HEK293 (cell line): ENCODE measurements at regions not wholly inside any gene's neighbourhood (a gene's known extent, or its start where the extent isn't known, plus 50 kb on each side); places are given as distances from the start of the nearest gene placed in this dataset.

ENCODE experiments used
- CTCF ChIA-PET: fragments of 350-600 bp; formaldehyde crosslinking; extraction: SDS; loops from one replicate; lab custom pipeline; 2021; ENCODE audit warnings: antibody characterized with exemption; lab: Yijun Ruan, JAX
- POLR2A ChIA-PET: fragments of 300-600 bp; formaldehyde crosslinking; extraction: SDS; loops from one replicate; lab custom pipeline; 2020; ENCODE audit warnings: antibody characterized with exemption, inconsistent platforms; lab: Yijun Ruan, JAX
- H3K27ac ChIP-seq: fragments of 200-500 bp; sonication (Bioruptor generic); 2 replicates; pipeline ENCODE4 v1.5.1; 2014; ENCODE audit warnings: low read depth, low read length, control low read depth, inconsistent platforms; ENCODE audit errors: extremely low read depth
- H3K36me3 ChIP-seq, 2 experiments: fragments of 200-500 bp in 1 of 2; sonication (Bioruptor generic) in 1 of 2; 1 replicate in 1 of 2; 2 replicates in 1 of 2; pipeline ENCODE4 v1.5.1; 2014 to 2017; ENCODE audit warnings: inconsistent platforms in 2 of 2, low read length in 2 of 2; ENCODE audit not compliant: control insufficient read depth in 2 of 2, insufficient read depth in 1 of 2
- H3K4me1 ChIP-seq: fragments of 200-500 bp; sonication (Bioruptor generic); 2 replicates; pipeline ENCODE4 v1.5.1; 2014; ENCODE audit warnings: mild to moderate bottlenecking, low read length, inconsistent platforms; ENCODE audit not compliant: control insufficient read depth, insufficient read depth
- H3K4me3 ChIP-seq: 2 replicates; pipeline ENCODE4 v1.5.1; 2011; ENCODE audit warnings: low read depth, mild to moderate bottlenecking, control low read depth, low read length, moderate library complexity
- H3K9me3 ChIP-seq: fragments of 200-500 bp; sonication (Bioruptor generic); 2 replicates; pipeline ENCODE4 v1.5.1; 2014; ENCODE audit warnings: low read depth, low read length, inconsistent platforms; ENCODE audit not compliant: control insufficient read depth, insufficient read depth
- FEZF1 ChIP-seq: fragments of 450-650 bp; formaldehyde crosslinking; IDR thresholded peaks from 2 replicates; pipeline ENCODE4 v1.5.1; 2016; ENCODE audit warnings: missing biosample characterization, missing genetic modification characterization
- KLF9 ChIP-seq: fragments of 450-650 bp; formaldehyde crosslinking; IDR thresholded peaks from 2 replicates; pipeline ENCODE4 v1.5.1; 2016; ENCODE audit warnings: missing biosample characterization, missing genetic modification characterization, low read depth
- PRDM4 ChIP-seq: fragments of 450-650 bp; formaldehyde crosslinking; IDR thresholded peaks from 2 replicates; pipeline ENCODE4 v1.5.1; 2017; ENCODE audit warnings: missing biosample characterization, missing genetic modification characterization
- ZBTB7A ChIP-seq: fragments of 450-650 bp; formaldehyde crosslinking; IDR thresholded peaks from 2 replicates; pipeline ENCODE4 v1.5.1; 2016; ENCODE audit warnings: low read depth, missing biosample characterization, missing genetic modification characterization
- ZBTB8A ChIP-seq: fragments of 450-650 bp; formaldehyde crosslinking; IDR thresholded peaks from 2 replicates; pipeline ENCODE4 v1.5.1; 2016; ENCODE audit warnings: missing biosample characterization, missing genetic modification characterization
- ZNF112 ChIP-seq: fragments of 450-650 bp; formaldehyde crosslinking; IDR thresholded peaks from 2 replicates; pipeline ENCODE4 v1.5.0; 2017; ENCODE audit warnings: missing biosample characterization, missing genetic modification characterization
- ZNF146 ChIP-seq: fragments of 450-650 bp; formaldehyde crosslinking; IDR thresholded peaks from 2 replicates; pipeline ENCODE4 v1.5.1; 2016; ENCODE audit warnings: missing biosample characterization, missing genetic modification characterization
- ZNF18 ChIP-seq: fragments of 450-650 bp; formaldehyde crosslinking; IDR thresholded peaks from 2 replicates; pipeline ENCODE4 v1.5.1; 2016; ENCODE audit warnings: missing biosample characterization, missing genetic modification characterization
- ZNF184 ChIP-seq: fragments of 450-650 bp; IDR thresholded peaks from 2 replicates; pipeline ENCODE4 v1.5.1; 2018; ENCODE audit warnings: missing biosample characterization, mild to moderate bottlenecking, missing genetic modification characterization
- ZNF239 ChIP-seq: fragments of 450-650 bp; formaldehyde crosslinking; IDR thresholded peaks from 2 replicates; pipeline ENCODE4 v1.5.1; 2016; ENCODE audit warnings: missing biosample characterization, missing genetic modification characterization
- ZNF280D ChIP-seq: fragments of 450-650 bp; formaldehyde crosslinking; IDR thresholded peaks from 2 replicates; pipeline ENCODE4 v1.5.1; 2016; ENCODE audit warnings: missing biosample characterization, missing genetic modification characterization
- ZNF341 ChIP-seq: fragments of 450-650 bp; formaldehyde crosslinking; IDR thresholded peaks from 2 replicates; pipeline ENCODE4; 2016; ENCODE audit warnings: low read depth, missing biosample characterization, missing genetic modification characterization
- ZNF354C ChIP-seq: fragments of 450-650 bp; formaldehyde crosslinking; IDR thresholded peaks from 2 replicates; pipeline ENCODE4 v1.5.1; 2016; ENCODE audit warnings: missing biosample characterization, missing genetic modification characterization, low read depth, borderline replicate concordance
- ZNF404 ChIP-seq: fragments of 450-650 bp; formaldehyde crosslinking; IDR thresholded peaks from 2 replicates; pipeline ENCODE4 v1.5.1; 2017; ENCODE audit warnings: missing biosample characterization, missing genetic modification characterization
- ZNF529 ChIP-seq: fragments of 450-650 bp; formaldehyde crosslinking; IDR thresholded peaks from 2 replicates; pipeline ENCODE4 v1.5.1; 2017; ENCODE audit warnings: missing genetic modification characterization, missing biosample characterization; ENCODE audit not compliant: insufficient replicate concordance
- ZNF549 ChIP-seq: fragments of 450-650 bp; IDR thresholded peaks from 2 replicates; pipeline ENCODE4 v1.5.1; 2018; ENCODE audit warnings: missing biosample characterization, missing genetic modification characterization, mild to moderate bottlenecking, inconsistent platforms, moderate library complexity
- ZNF785 ChIP-seq: fragments of 450-650 bp; formaldehyde crosslinking; IDR thresholded peaks from 2 replicates; pipeline ENCODE4 v1.5.1; 2016; ENCODE audit warnings: missing biosample characterization, missing genetic modification characterization
- ZSCAN16 ChIP-seq: fragments of 450-650 bp; formaldehyde crosslinking; IDR thresholded peaks from 2 replicates; pipeline ENCODE4 v1.5.1; 2016; ENCODE audit warnings: missing biosample characterization, missing genetic modification characterization
- TF ChIP-seq, protein P1 (sequence below): fragments of 450-650 bp; formaldehyde crosslinking; IDR thresholded peaks from 2 replicates; pipeline ENCODE4 v1.5.1; 2017; ENCODE audit warnings: missing biosample characterization, missing genetic modification characterization
- TF ChIP-seq, protein P2 (sequence below): fragments of 450-650 bp; formaldehyde crosslinking; IDR thresholded peaks from 2 replicates; pipeline ENCODE4 v1.5.1; 2016; ENCODE audit warnings: missing biosample characterization, missing genetic modification characterization

DNA sequence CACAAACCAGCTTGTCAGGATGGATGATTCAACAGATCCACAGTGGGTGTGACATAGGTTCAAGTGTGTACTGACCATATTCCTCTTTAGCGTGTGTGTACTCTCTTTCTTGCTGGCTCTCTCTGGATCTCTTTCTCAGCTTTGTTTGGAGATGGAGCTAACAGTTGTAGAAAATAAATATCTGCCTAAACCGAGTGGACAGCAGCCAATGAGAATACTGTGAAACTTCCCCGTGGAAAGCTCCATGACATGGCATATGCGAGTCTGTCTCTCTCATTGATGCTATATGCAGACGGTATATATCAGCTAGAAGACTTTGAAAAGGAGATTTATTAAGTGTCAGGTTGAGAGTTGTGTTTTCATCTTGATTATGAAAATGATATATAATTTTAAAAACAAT is 406.5 kb upstream of the SUCLG2 start:
- CTCF ChIA-PET = no interaction called here
- H3K9me3 ChIP-seq = no peaks in the 10 kb centered on the region
- H3K4me3 ChIP-seq = no peak overlapping the region
- no peaks in the 10 kb centered on the region for H3K4me1 ChIP-seq
- POLR2A ChIA-PET = no interaction called here
- H3K36me3 ChIP-seq = no peaks in the 10 kb centered on the region
- H3K27ac ChIP-seq = no peak overlapping the region
- no peak for TF ChIP-seq ZNF146 (tag by site-specific recombination)
- TF ChIP-seq, protein P1, sequence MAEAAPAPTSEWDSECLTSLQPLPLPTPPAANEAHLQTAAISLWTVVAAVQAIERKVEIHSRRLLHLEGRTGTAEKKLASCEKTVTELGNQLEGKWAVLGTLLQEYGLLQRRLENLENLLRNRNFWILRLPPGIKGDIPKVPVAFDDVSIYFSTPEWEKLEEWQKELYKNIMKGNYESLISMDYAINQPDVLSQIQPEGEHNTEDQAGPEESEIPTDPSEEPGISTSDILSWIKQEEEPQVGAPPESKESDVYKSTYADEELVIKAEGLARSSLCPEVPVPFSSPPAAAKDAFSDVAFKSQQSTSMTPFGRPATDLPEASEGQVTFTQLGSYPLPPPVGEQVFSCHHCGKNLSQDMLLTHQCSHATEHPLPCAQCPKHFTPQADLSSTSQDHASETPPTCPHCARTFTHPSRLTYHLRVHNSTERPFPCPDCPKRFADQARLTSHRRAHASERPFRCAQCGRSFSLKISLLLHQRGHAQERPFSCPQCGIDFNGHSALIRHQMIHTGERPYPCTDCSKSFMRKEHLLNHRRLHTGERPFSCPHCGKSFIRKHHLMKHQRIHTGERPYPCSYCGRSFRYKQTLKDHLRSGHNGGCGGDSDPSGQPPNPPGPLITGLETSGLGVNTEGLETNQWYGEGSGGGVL (tag by site-specific recombination) = no peak
- no peak for TF ChIP-seq ZNF341
- TF ChIP-seq ZNF239 (tag by site-specific recombination) = no peak
- TF ChIP-seq ZNF18 (tag by site-specific recombination) = no peak
- TF ChIP-seq ZNF785 (tag by site-specific recombination) = no peak
- TF ChIP-seq FEZF1 = no peak
- TF ChIP-seq ZSCAN16 (tag by site-specific recombination) = no peak
- TF ChIP-seq ZNF549 (tag by site-specific recombination) = no peak
- no peak for TF ChIP-seq ZNF112
- no peak for TF ChIP-seq ZNF280D (tag by site-specific recombination)
- TF ChIP-seq KLF9 (tag by site-specific recombination) = no peak
- no peak for TF ChIP-seq ZNF404 (tag by site-specific recombination)
- no peak for TF ChIP-seq ZNF184 (tag by site-specific recombination)
- TF ChIP-seq PRDM4 (tag by site-specific recombination) = no peak
- no peak for TF ChIP-seq ZBTB8A (tag by site-specific recombination)
- TF ChIP-seq ZBTB7A = no peak
- TF ChIP-seq, protein P2, sequence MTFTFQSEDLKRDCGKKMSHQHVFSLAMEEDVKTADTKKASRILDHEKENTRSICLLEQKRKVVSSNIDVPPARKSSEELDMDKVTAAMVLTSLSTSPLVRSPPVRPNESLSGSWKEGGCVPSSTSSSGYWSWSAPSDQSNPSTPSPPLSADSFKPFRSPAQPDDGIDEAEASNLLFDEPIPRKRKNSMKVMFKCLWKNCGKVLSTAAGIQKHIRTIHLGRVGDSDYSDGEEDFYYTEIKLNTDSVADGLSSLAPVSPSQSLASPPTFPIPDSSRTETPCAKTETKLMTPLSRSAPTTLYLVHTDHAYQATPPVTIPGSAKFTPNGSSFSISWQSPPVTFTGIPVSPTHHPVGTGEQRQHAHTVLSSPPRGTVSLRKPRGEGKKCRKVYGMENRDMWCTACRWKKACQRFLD (tag by site-specific recombination) = no peak
- no peak for TF ChIP-seq ZNF529 (tag by site-specific recombination)
- TF ChIP-seq ZNF354C (tag by site-specific recombination) = no peak
- TF ChIP-seq, all 188 proteins: peak for 0
